Left colon (tissue), 2 donors: ENCODE measurements at regions not wholly inside any gene's neighbourhood (a gene's known extent, or its start where the extent isn't known, plus 50 kb on each side); places are given as distances from the start of the nearest gene placed in this dataset.

Experiments
- ATAC-seq: fragments of 200-7000 bp; cut with Tn5 transposase; one replicate; pipeline ENCODE4 v1.9.1; 2020; ENCODE audit warnings: mild to moderate bottlenecking, moderate library complexity
- DNase-seq, 2 donors: peaks; one replicate each; pipeline ENCODE4 v3.0.0-alpha.2; 2020
- intact Hi-C, 2 donors: fragments of 100-400 bp; cut with DNase I in 1 of 2; cut with micrococcal nuclease in 1 of 2; formaldehyde crosslinking; loops; one replicate each; pipeline versions ENCODE4 v1.11.2 to v1.14.0; 2022; cut with DNase I, micrococcal nuclease
- donor health status: DM: no; HTN: no; CAD: no.
- donor health status: DM: yes; HTN: yes; CAD: no.

- DNase-seq (no peak), ATAC-seq (no peak)
- intact Hi-C loops, result no loop called here
Observed at GRCh38 chr20:11729806-11730205, 187.9 kb upstream of the BTBD3 start.

GRCh38 chr20:11734431-11734830 lies 183.3 kb upstream of the BTBD3 start:
- DNase-seq, result no peak
- ATAC-seq, result no peak
- intact Hi-C loops, result no loop called here

- DNase-seq (no peak), ATAC-seq (no peak)
- intact Hi-C loops, result no loop called here
Observed at GRCh38 chr20:11738852-11739251, 178.8 kb upstream of the BTBD3 start.

GRCh38 chr20:11740975-11741374 lies 176.7 kb upstream of the BTBD3 start:
- ATAC-seq (no peak), DNase-seq (no peak)
- intact Hi-C loops, result no loop called here

GRCh38 chr20:11745145-11745544 lies 172.5 kb upstream of the BTBD3 start:
- intact Hi-C loops, result no loop called here
- no peak for ATAC-seq

GRCh38 chr20:11748436-11748835 lies 169.3 kb upstream of the BTBD3 start:
- ATAC-seq, result no peak

More at GRCh38 chr20:11745145-11745544, 172.5 kb upstream of the BTBD3 start:
- DNase-seq, result no peak

GRCh38 chr20:11752336-11752735 lies 165.4 kb upstream of the BTBD3 start:
- no peak for ATAC-seq
- DNase-seq, result no peak
- intact Hi-C loops, result no loop called here

More at GRCh38 chr20:11748436-11748835, 169.3 kb upstream of the BTBD3 start:
- intact Hi-C loops, result no loop called here
- DNase-seq, result no peak

DNA sequence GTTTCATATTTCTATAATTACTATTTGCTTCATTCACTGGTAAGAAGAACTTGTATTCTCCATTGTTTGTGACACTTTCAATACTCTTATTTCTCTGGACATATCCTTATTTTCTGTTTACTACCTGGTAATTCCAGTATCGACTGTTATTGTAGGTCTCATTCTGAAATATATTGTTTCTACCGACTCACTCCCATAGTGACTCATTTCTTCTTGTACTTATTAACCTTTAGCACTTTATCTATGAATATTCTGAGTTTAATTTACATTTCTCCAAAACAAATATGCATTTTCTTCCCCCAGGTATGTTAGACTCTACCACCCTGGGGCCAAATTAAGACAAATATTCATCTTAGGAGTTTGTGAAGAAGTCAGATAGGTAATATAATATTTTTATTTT lies 164.5 kb upstream of the BTBD3 start:
- no peak for ATAC-seq
- intact Hi-C loops, result no loop called here

DNA sequence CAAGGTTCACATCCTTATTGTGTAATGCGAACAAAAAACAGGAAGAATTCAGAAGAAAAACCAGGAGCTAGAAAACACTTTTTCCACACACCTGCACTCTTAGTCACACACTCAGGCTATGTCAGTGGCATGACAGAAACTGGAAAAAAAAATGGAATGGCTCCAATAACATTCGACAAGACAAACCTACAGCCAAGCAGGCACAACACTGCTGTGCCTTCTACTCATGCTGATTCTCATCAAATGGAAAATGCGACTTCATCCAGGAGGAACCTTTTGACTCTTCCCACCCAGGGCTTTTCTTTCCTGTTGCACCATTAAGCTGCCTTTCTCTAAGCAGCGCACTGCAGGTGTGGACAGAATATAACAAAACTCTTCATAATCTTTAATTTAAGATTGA lies 163.2 kb upstream of the BTBD3 start:
- no peak for DNase-seq
- intact Hi-C loops, result no loop called here
- ATAC-seq, result no peak

More for the DNA sequence above, 164.5 kb upstream of the BTBD3 start:
- DNase-seq, result no peak

- ATAC-seq, result peak; percentile 64
- no peak for DNase-seq
- intact Hi-C loops, result no loop called here
Observed at GRCh38 chr20:11755071-11755841, 162.4 kb upstream of the BTBD3 start.

DNA sequence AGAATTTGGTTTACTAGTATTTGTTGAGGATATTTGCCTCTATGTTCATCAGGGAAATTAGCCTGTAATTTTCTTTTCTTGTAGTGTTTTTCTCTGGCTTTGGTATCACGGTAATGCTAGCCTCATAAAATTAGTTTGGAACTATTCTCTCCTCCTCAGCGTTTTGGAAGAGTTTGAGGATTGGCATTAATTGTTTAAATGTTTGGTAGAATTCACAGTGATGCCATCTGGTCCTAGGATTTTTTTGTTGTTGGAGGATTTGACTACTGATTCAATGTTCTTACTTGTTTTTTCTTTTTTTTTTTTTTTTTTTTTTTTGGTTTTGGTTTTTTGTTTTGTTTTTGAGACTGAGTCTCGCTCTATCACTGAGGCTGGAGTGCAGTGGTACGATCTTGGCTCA lies 156.2 kb upstream of the BTBD3 start:
- intact Hi-C loops, result no loop called here
- DNase-seq, result no peak
- ATAC-seq, result no peak

GRCh38 chr20:11766961-11767360 lies 150.7 kb upstream of the BTBD3 start:
- DNase-seq, result no peak
- ATAC-seq, result no peak
- intact Hi-C loops, result no loop called here

- intact Hi-C loops, result no loop called here
- ATAC-seq, result no peak
- no peak for DNase-seq
Observed at GRCh38 chr20:11769825-11770224, 147.9 kb upstream of the BTBD3 start.

- DNase-seq (no peak), ATAC-seq (no peak)
- intact Hi-C loops, result no loop called here
Observed at GRCh38 chr20:11772226-11772730, 145.4 kb upstream of the BTBD3 start.

DNA sequence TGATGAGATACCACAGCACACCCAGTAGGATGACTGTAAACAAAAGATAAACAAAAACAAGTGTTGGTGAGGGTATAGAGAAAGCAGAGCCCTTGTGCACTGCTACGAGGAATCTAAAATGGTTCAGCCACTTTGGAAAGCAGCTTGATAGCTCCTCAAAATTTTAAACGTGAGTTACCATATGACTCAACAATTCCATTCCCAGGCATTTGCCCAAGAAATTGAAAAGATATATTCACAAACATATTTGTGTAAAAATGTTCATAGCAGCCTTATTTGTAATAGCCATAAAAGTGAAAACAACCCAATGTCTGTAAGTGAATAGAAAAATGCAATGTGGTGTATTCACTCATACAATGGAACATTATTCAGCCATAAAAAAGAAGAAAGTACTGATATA lies 141.0 kb upstream of the BTBD3 start:
- intact Hi-C loops, result no loop called here
- ATAC-seq (no peak), DNase-seq (no peak)

DNA sequence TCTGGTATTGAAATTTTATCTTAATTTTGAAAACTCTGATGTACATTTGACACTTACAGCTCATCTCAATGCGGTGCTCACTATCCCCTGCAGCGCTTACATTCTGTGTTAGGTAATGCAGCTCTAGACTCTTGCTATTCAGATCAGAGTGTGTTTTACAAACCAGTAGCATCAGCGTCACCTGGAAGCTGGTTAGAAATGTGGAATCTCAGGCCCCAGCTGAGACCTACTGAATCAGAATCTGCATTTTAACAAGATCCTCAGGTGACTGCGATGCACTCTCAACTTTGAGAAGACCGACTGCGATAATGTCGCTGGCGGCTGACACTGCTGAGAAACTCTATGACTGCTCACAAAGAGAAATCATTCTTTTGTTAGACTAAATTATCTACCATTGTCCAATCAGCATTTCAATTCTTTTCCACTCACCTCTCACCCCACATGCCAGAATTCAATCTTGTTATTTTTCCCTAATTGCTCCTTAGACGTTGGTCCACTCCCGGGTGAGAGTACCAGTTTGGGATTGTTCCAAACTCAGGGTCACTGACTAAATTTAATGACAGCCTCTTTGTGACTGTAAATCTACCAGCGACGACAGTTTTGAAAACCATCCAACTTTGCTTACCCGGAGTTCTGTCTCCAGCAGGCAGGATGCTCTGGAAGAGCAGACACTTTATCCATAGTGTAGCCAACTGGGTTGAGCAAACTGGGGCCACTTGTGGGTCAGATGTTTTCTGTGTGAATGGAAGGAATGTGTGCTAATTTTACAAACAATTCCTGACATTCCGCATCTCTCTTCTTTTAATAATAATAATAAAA lies 140.1 kb upstream of the BTBD3 start:
- no peak for ATAC-seq
- intact Hi-C loops, result no loop called here
- DNase-seq, result no peak

GRCh38 chr20:11778206-11778570 lies 139.5 kb upstream of the BTBD3 start:
- intact Hi-C loops, result no loop called here
- DNase-seq (no peak), ATAC-seq (no peak)

DNA sequence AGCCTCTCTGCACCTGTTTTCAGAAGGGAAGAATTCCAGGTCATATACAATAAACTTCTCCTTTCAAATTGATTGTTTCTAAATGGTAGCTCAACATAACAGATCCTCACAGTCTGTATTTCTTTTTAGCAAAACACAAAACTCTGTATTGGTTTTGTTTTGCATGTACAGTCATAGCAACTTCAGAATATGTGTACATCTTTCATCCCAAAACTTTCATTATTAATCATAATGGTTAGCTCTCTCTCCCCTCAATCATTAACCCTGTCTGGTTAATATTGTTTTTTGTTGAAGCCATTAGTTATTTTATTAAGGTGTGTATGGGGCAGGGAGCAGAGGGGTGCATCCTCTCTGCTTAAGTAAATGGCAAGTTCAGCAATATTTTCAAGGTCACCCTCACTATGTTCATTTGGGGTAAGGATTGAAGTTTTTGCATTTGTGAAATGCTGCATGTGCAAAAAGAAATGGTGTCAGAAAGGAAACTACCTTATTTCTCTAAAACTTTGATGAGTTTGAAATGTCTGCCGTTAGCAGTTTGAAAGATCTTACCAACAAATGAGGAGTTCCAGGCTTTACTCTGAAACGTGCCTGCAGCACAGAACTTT lies 136.8 kb upstream of the BTBD3 start:
- intact Hi-C loops, result no loop called here
- no peak for ATAC-seq

GRCh38 chr20:11783102-11783850 lies 134.4 kb upstream of the BTBD3 start:
- intact Hi-C loops, result no loop called here
- DNase-seq (no peak), ATAC-seq (no peak)

More for the DNA sequence above, 136.8 kb upstream of the BTBD3 start:
- no peak for DNase-seq
